Activated CD4-positive, alpha-beta T cell treated with anti-CD3 and anti-CD28 coated beads, Interleukin-2, amount 10 ng/mL, durations not matched to agents 24 days and 14 days (primary cell): ENCODE measurements at regions not wholly inside any gene's neighbourhood (a gene's known extent, or its start where the extent isn't known, plus 50 kb on each side); places are given as distances from the start of the nearest gene placed in this dataset.

Experiments
- DNase-seq: peaks from one replicate; pipeline ENCODE4 v3.0.0; 2022
- H3K27ac Mint-ChIP-seq: one replicate; pipeline ENCODE4 v1.8.0; 2022; ENCODE audit warnings: mild to moderate bottlenecking, mixed read lengths
- H3K27me3 Mint-ChIP-seq: one replicate; pipeline ENCODE4 v1.8.0; 2022; ENCODE audit warnings: mixed read lengths
- H3K36me3 Mint-ChIP-seq: one replicate; pipeline ENCODE4 v1.8.0; 2022; ENCODE audit warnings: low read depth, mild to moderate bottlenecking, mixed read lengths
- H3K4me1 Mint-ChIP-seq: one replicate; pipeline ENCODE4 v1.8.0; 2021; ENCODE audit warnings: mixed read lengths
- H3K4me3 Mint-ChIP-seq: one replicate; pipeline ENCODE4 v1.8.0; 2022; ENCODE audit warnings: mild to moderate bottlenecking, moderate library complexity, mixed read lengths
- H3K9me3 Mint-ChIP-seq: one replicate; pipeline ENCODE4 v1.8.0; 2021; ENCODE audit warnings: mixed read lengths
- intact Hi-C: fragments of 100-400 bp; cut with micrococcal nuclease; formaldehyde crosslinking; loops from one replicate; pipeline ENCODE4 v1.15.1; 2023

DNA sequence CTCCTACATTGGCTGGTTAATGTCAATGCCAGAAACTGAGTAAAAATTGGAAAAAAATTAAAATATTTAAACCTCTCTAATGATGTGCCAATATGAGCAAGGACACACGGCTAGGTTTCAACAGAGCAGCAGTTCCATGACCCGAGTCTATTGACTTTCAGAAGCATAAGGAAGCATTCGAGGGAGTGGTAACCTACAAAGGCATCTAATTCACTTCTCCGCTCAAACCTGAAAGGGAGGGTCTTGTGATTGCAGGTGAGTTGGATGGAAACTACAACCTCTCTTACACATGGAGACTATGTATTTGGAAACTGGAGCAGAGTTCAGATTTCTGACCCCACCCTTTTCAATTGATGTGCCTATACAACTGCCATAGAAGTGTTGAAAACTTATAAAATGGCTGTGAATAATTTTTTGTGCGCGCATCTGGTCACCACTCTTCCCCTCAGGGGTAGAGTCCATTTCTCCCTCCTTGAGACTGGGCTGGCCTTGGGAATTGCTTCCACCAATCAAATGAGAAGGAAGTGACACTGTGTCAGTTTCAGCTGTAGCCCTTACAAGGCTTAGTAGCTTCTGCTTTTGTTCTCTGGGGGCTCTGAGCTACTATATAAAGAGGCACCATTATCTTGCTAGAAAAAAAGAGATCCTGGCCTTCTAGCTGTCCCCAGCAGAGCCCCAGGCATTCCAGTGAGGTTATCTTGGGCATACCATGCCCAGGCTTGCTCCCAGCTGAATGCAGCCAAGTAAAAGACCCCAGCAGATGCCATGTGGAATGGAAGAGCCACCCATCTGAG, 278.0 kb downstream of the EPHA4 start:
- DNase-seq = no peak
- Mint-ChIP-seq H3K4me3 (no peak overlapping the region), H3K36me3 (no peaks in the 10 kb centered on the region), H3K4me1 (no peaks in the 10 kb centered on the region), H3K27ac (no peak overlapping the region), H3K9me3 (no peaks in the 10 kb centered on the region), H3K27me3 (peaks cover 8% of the 10 kb centered on the region)
- intact Hi-C loops = no loop called here

DNA sequence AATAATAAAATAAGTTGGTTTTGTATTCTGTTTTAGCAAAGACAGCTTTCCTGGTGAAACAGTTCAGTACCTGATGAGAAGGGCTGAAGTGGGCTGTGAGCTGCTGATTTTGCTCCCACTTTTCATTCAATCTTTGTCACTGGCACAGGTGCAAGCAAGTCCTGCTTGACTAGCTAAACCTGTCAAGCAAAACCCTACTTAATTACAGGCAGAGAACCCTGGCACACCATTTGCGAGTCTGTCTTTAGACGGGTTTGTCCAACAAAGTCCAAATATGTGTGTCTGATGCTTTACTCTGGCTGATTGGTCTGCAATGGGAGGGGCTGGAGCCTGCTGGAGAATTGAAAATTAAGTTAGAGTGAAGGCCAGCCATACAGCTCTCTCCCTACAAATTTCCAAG, 267.2 kb downstream of the EPHA4 start:
- peaks cover 5% of the 10 kb centered on the region for H3K27me3 Mint-ChIP-seq
- H3K36me3 Mint-ChIP-seq = no peaks in the 10 kb centered on the region
- no peak for DNase-seq
- intact Hi-C loops = no loop called here
- no peak overlapping the region for H3K4me3 Mint-ChIP-seq
- H3K4me1 Mint-ChIP-seq = no peaks in the 10 kb centered on the region
- no peak overlapping the region for H3K27ac Mint-ChIP-seq
- no peaks in the 10 kb centered on the region for H3K9me3 Mint-ChIP-seq

DNA sequence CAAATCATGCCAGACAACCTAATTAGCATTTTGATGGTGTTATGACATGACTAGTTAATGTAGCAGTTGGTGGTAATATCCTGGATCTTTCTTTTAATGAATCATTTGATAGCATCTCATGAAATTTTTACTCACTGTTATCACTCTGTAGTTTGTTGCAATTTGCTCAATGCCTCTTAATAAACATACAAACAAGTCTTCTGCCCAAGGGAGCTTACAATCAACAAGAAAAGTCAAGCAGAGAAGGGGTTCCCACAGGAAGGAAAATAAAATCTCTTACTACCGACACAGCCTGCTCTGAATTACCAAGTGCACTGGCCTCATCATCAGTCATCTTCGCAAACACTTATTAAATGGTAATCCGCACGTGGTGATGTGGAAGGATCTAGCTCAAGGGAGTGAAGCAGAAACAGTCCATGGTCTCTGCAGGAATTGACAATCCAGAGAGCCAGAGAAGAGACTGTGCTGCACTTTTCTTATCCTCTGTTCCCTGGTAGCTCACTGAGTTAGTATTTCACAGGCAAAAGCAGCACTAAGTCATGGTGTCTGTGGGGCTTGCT, 263.5 kb downstream of the EPHA4 start:
- no peak overlapping the region for H3K4me3 Mint-ChIP-seq
- H3K9me3 Mint-ChIP-seq = no peaks in the 10 kb centered on the region
- H3K36me3 Mint-ChIP-seq = no peaks in the 10 kb centered on the region
- no peak for DNase-seq
- no peaks in the 10 kb centered on the region for H3K4me1 Mint-ChIP-seq
- intact Hi-C loops = no loop called here
- peaks cover 8% of the 10 kb centered on the region for H3K27me3 Mint-ChIP-seq
- H3K27ac Mint-ChIP-seq = no peak overlapping the region

DNA sequence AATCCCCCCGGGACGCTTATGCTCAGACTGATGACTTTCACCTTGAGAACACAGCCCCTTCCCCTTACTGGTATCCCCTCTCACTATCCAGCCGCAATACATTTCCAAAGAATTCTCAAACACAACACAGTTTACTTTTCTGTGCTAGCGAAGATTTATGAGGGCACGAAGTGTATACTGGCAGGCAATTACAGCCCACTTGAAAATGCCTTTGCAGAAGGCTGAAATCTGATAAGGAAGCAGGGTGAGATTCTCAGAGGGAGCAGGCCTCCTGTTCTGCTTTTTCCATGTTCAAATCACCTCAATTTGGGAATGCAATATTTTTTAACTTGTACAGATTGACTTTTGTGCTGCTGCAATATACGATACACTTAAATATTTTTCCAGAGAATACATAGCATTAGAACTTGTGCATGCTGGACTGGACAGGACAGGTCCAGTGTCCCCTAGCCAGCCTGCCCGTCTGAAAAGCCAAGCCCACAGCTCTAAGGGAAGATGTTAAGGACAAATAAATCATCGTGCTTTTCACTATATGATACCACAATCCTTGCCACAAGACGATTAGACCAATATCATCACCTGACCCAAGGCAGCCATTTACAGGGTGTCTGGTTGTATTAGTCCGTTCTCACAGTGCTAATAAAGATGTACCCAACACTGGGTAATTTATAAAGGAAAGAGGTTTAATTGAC, 262.1 kb downstream of the EPHA4 start:
- no peak overlapping the region for H3K27ac Mint-ChIP-seq
- DNase-seq = no peak
- no peaks in the 10 kb centered on the region for H3K36me3 Mint-ChIP-seq
- no peak overlapping the region for H3K4me3 Mint-ChIP-seq
- H3K27me3 Mint-ChIP-seq = peaks cover 4% of the 10 kb centered on the region
- intact Hi-C loops = loop anchor here (10.0 kb wide), 1 partner anchor 265 kb away; the partner anchor contains the start of gene EPHA4
- no peaks in the 10 kb centered on the region for H3K4me1 Mint-ChIP-seq
- H3K9me3 Mint-ChIP-seq = no peaks in the 10 kb centered on the region

DNA sequence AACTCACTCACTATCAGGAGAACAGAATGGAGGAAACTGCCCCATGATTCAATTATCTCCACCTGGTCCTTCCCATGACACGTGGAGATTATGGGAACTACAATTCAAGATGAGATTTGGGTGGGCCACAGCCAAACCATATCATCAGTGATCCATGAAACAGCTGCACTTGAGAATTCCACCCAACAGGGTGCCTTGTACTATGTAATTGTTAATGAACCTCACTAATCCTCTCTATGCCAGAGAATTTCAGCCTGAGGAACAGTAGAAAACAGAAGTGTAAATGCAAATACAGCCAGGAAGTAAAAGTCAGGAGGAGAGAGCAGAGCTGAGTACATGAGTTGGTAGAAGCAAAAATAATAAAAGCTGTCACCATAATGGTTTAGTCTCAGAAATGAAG, 261.4 kb downstream of the EPHA4 start:
- H3K4me3 Mint-ChIP-seq = no peak overlapping the region
- H3K36me3 Mint-ChIP-seq = no peaks in the 10 kb centered on the region
- H3K4me1 Mint-ChIP-seq = no peaks in the 10 kb centered on the region
- no peak for DNase-seq
- intact Hi-C loops = loop anchor here (10.0 kb wide), 1 partner anchor 264 kb away; the partner anchor contains the start of gene EPHA4
- no peaks in the 10 kb centered on the region for H3K9me3 Mint-ChIP-seq
- peaks cover 4% of the 10 kb centered on the region for H3K27me3 Mint-ChIP-seq
- no peak overlapping the region for H3K27ac Mint-ChIP-seq

DNA sequence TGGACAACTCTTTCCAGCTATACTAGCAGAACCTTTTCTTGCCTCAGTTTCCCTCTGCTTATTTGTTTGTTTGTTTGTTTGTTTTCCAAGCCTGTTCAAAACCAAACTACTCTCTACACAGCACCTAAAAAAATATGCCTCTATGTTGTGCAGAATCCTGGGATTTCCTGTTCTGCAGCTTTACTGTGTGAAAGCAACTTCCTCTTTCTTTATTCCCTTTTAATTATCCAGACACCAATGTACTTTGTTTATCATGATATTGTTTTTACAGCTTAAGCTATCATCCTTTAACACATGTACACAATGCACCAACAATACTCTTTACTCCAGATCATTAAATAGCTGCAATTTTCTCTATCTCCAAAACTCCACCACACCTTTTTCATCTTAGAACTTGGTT, 259.5 kb downstream of the EPHA4 start:
- Mint-ChIP-seq H3K4me1 (no peaks in the 10 kb centered on the region), H3K36me3 (no peaks in the 10 kb centered on the region), H3K27ac (no peak overlapping the region), H3K27me3 (peaks cover 2% of the 10 kb centered on the region), H3K9me3 (no peaks in the 10 kb centered on the region), H3K4me3 (no peak overlapping the region)
- DNase-seq = no peak
- intact Hi-C loops = loop anchor here (10.0 kb wide), 1 partner anchor 262 kb away; the partner anchor contains the start of gene EPHA4

DNA sequence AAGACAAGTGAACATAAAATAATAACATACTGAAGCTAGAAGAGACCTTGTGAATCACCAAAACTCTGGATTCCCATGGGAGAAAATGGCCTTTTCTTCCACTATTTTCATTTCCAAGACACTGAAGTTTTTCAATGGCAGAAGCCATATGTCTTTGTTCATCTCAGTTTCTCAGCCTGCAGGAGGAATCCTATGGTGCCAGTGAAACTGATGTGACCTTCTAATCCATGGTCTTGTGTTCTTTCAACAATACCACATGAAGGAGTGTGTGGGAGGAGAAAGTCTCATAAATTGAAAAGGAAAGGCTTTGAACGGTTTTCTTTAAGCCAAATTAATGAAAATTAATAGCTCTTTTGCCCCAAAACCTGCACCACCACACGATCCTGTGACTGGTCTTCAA, 257.3 kb downstream of the EPHA4 start:
- Mint-ChIP-seq H3K36me3 (no peaks in the 10 kb centered on the region), H3K4me1 (no peaks in the 10 kb centered on the region), H3K27me3 (peaks cover 6% of the 10 kb centered on the region), H3K27ac (no peak overlapping the region), H3K4me3 (no peak overlapping the region), H3K9me3 (no peaks in the 10 kb centered on the region)
- intact Hi-C loops = loop anchor here (10.0 kb wide), 1 partner anchor 260 kb away; the partner anchor contains the start of gene EPHA4
- no peak for DNase-seq

DNA sequence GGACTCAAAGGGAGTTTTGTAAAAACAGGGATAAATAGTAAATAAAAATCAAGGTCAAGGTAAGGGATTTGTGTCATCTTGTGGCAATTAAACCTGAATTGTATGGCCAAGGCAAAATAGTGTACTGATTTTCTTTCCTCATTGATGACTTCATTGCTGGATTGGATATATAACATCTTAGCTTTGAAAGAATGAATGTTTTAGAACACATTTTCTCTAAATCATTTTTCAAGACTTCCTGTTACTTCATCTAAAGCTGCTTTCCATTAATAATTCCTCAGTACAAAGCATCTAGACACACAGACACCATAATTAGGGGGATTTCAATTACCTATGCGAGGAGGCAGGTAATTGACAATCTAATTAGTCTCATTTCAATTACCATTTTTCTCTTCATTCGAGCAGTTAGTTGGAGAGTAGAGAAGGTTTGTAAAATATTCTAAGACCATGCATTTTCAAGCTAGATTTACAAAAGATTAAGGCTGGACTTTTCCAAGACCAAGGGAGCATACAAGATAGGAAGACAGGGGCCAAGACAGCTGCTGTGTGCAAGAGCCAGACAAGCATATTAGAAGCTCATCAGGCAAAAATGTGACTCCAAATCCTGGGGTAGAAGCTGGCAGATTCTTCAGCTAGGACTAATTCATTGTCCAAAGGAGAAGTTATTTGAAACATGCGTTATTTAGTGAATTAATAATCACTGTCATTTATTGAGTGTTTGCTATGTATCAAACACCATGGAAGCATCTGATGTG, 253.6 kb downstream of the EPHA4 start:
- H3K36me3 Mint-ChIP-seq = no peaks in the 10 kb centered on the region
- no peak overlapping the region for H3K4me3 Mint-ChIP-seq
- no peaks in the 10 kb centered on the region for H3K4me1 Mint-ChIP-seq
- DNase-seq = no peak
- peaks cover 4% of the 10 kb centered on the region for H3K27me3 Mint-ChIP-seq
- no peaks in the 10 kb centered on the region for H3K9me3 Mint-ChIP-seq
- intact Hi-C loops = loop anchor here (10.0 kb wide), 1 partner anchor 256 kb away; the partner anchor contains the start of gene EPHA4
- no peak overlapping the region for H3K27ac Mint-ChIP-seq

DNA sequence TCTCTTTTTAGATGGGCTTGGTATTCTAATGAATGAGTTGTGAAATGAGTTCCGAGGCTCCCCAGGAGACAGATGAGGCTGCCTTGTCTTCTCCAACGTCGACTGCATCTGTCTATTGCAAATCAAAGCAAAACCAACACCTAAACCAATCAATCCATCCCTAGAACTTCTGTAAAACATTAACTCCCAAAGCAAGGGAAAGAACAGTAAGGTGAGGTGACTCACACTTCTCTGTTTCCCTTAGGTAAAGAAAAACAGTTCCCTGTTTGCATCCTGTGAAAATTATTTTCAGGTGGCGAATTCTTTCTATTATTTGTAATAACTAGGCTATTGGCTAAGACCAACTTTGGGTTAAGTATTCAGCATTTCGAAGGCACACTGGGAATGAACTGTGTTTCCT, 249.4 kb downstream of the EPHA4 start:
- Mint-ChIP-seq H3K9me3 (no peaks in the 10 kb centered on the region), H3K4me3 (no peak overlapping the region), H3K27ac (no peak overlapping the region), H3K27me3 (peaks cover 5% of the 10 kb centered on the region), H3K36me3 (no peaks in the 10 kb centered on the region), H3K4me1 (no peaks in the 10 kb centered on the region)
- intact Hi-C loops = no loop called here
- no peak for DNase-seq

DNA sequence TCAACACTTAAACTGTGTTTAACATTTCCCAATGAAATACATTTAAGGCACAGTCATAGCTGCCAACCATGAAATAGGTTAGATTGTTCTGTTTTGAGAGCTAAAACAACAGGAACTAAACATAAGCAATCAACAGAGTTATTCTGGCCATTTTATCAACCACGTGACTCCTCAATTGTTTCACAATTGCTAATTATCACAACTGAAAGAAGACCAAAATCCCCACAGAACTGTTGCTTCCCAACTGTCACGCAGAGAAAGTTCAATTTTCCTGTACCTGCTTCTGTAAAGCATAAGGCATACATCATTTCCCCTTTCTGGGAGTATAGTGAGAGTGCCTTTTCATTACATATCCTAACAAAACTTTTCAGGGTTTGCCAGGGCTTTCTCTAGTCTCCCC, 248.6 kb downstream of the EPHA4 start:
- intact Hi-C loops = no loop called here
- Mint-ChIP-seq H3K27ac (no peak overlapping the region), H3K4me1 (no peaks in the 10 kb centered on the region), H3K36me3 (no peaks in the 10 kb centered on the region), H3K9me3 (no peaks in the 10 kb centered on the region), H3K4me3 (no peak overlapping the region), H3K27me3 (peaks cover 5% of the 10 kb centered on the region)
- DNase-seq = no peak

DNA sequence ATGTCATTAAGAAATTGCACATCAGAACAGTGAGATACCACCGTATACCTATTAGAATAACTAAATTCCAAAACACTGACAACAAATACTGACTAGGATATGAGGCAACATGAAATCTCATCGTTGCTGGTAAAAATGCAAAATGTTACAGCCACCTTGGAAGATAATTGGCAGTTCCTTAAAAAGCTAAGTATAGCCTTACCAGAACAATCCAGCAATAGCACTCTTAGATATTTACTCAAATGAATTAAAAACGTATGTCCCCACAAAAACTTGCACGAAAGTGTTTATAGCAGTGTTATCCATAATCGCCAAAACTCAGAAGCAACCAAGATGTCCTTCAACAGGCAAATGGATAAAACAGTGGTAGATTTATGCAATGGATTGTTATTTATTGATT, 241.7 kb downstream of the EPHA4 start:
- Mint-ChIP-seq H3K36me3 (no peaks in the 10 kb centered on the region), H3K27ac (no peak overlapping the region), H3K27me3 (peaks cover 4% of the 10 kb centered on the region), H3K4me3 (no peak overlapping the region), H3K4me1 (no peaks in the 10 kb centered on the region), H3K9me3 (peaks cover 3% of the 10 kb centered on the region)
- intact Hi-C loops = no loop called here
- DNase-seq = no peak

DNA sequence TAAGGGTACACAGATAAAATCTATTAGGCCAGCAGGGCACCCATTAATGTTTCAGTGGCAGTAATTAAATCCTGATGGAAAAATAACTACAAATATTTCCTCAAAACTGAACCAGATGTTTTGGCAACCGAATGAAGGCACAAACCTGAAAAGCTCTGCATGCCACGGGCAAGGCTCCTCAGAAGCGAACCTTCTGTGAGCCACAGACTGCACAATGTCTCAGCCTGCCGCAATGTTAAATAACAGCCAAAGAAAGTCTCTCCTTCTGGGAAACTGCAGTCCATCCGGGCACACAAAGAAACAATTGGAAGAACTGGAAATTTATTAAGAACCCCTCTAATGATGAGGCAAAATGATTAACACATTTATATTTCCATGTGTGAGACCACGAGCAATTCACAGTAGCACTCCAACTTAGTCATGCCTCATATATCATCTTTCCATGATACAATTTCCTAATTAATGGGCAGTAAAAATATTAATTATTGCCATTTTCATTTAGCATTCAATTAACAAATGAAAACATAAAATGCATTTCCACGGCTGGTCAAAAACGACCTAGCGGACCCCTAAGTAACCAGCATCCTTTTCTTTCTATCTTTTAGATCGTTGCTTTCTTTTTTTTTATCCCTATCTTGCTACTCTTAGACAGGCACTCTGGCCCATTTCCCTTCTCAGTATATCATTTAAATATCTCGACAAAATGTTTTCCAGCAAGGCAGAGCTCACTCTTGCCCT, 237.5 kb downstream of the EPHA4 start:
- no peak overlapping the region for H3K4me3 Mint-ChIP-seq
- no peak for DNase-seq
- intact Hi-C loops = no loop called here
- H3K36me3 Mint-ChIP-seq = no peaks in the 10 kb centered on the region
- H3K27ac Mint-ChIP-seq = no peak overlapping the region
- H3K27me3 Mint-ChIP-seq = peaks cover 4% of the 10 kb centered on the region
- no peaks in the 10 kb centered on the region for H3K4me1 Mint-ChIP-seq
- peaks cover 3% of the 10 kb centered on the region for H3K9me3 Mint-ChIP-seq

DNA sequence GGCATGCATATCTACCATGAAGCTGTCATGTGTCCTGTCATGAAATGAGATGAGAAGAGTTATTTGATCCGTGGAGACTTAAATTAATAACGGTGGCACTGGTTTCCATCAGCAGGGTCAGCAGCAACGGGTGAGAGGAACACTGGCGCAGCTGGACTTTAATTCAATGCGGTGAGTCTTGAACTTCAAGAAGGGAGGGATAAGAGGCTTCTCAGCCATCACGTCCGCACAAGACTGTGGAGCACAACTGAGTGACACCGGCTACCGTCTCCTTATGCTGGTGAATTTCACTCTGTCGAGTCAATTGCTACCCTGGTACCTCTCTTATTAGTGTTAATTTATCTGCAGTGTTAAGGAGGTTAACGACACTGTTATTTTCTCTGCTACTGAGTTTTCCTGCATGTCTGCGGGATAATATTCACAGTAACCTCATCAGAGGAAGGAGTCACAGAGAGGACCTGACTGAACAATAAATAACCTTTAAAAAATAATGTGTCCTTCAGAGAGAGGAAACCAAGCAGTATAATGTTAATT, 236.8 kb downstream of the EPHA4 start:
- intact Hi-C loops = no loop called here
- Mint-ChIP-seq H3K4me1 (no peaks in the 10 kb centered on the region), H3K4me3 (no peak overlapping the region)

More for the DNA sequence above, 236.8 kb downstream of the EPHA4 start:
- H3K27me3 Mint-ChIP-seq = peaks cover 4% of the 10 kb centered on the region
- no peak for DNase-seq
- H3K36me3 Mint-ChIP-seq = no peaks in the 10 kb centered on the region
- H3K9me3 Mint-ChIP-seq = no peaks in the 10 kb centered on the region
- H3K27ac Mint-ChIP-seq = no peak overlapping the region
